Heart right ventricle (tissue), 16 donors: ENCODE measurements at regions not wholly inside any gene's neighbourhood (a gene's known extent, or its start where the extent isn't known, plus 50 kb on each side); places are given as distances from the start of the nearest gene placed in this dataset.

Experiments
- ATAC-seq, 8 donors: fragments of 200-7000 bp; cut with Tn5 transposase; one replicate each; pipeline ENCODE4 v1.9.1; 2020; ENCODE audit warnings: mild to moderate bottlenecking in 8 of 8, moderate library complexity in 8 of 8, moderate number of reproducible peaks in 1 of 8
- DNase-seq, 2 donors: peaks; one replicate each; pipeline ENCODE4 v3.0.0-alpha.2; 2020
- H3K27ac ChIP-seq, 10 donors: fragments of 200-600 bp; sonication (generic) in 2 of 10; one replicate each; pipeline versions ENCODE4 v1.5.0 to v1.8.0; 2020 to 2022; ENCODE audit warnings: mild to moderate bottlenecking in 3 of 10
- H3K27me3 ChIP-seq, 7 donors: fragments of 200-600 bp; one replicate each; pipeline ENCODE4 v1.8.0; 2021 to 2022; ENCODE audit warnings: mild to moderate bottlenecking in 2 of 7
- H3K36me3 ChIP-seq, 9 donors: fragments of 200-600 bp; sonication (generic) in 1 of 9; one replicate each; pipeline versions ENCODE4 v1.5.0 to v1.8.0; 2020 to 2022; ENCODE audit warnings: mild to moderate bottlenecking in 2 of 9
- H3K4me1 ChIP-seq, 9 donors: fragments of 200-600 bp; sonication (generic) in 1 of 9; one replicate each; pipeline versions ENCODE4 v1.5.0 to v1.8.0; 2020 to 2022; ENCODE audit warnings: mild to moderate bottlenecking in 4 of 9
- H3K4me3 ChIP-seq, 10 donors: fragments of 200-600 bp; sonication (generic) in 2 of 10; one replicate each; pipeline versions ENCODE4 v1.5.0 to v1.8.0; 2020 to 2022; ENCODE audit warnings: mild to moderate bottlenecking in 7 of 10, moderate library complexity in 2 of 10
- H3K9me3 ChIP-seq, 11 donors: fragments of 200-600 bp in 10 of 11; sonication (generic) in 2 of 11; one replicate each; pipeline versions ENCODE4 v1.5.0 to v1.8.0; 2013 to 2022; ENCODE audit warnings: mild to moderate bottlenecking in 2 of 11, control low read depth in 1 of 11, moderate library complexity in 1 of 11
- CTCF ChIP-seq, 9 donors: fragments of 200-600 bp; sonication (generic) in 2 of 9; IDR thresholded peaks; one replicate each; pipeline versions ENCODE4 v1.5.0 to v1.8.0; 2021 to 2022; ENCODE audit warnings: antibody characterized with exemption in 9 of 9, mild to moderate bottlenecking in 5 of 9, moderate library complexity in 1 of 9
- WGBS, 2 donors: extraction: QIAGEN DNeasy Blood & Tissue Kit; methylation state at CpG; one replicate each; pipeline ENCODE4 v1.1.7; 2013; ENCODE audit warnings: inconsistent platforms in 1 of 2; 5-methylcytosine and 5-hydroxymethylcytosine counted together
- intact Hi-C, 10 donors: fragments of 100-400 bp; cut with DNase I; formaldehyde crosslinking; loops; one replicate each; pipeline versions ENCODE4 v1.11.1 to v1.14.2; 2022
- donor health status: Arrhythmogenic right ventricular cardiomyopathy.
- donor health status: ischemic (EF 13 %, LVEDD 7.1; RV severe dilation, severe dysfunction).
- donor health status: healthy with polysubstance abuse.
- donor health status: DM: no; HTN: yes; CAD: no.
- donor health status: DM: no; HTN: no; CAD: no.
- donor health status: ischemic (EF 25% LVEDD 6.9; RV normal size, moderate dysfunction).
- donor health status: ischemic (EF 25% LVEDD 5.7; RV mildly dilated, moderate dysfunction).
- donor health status: healthy.
- donor health status: DM: yes; HTN: yes; CAD: no.
- donor health status: Ischemic cardiomyopathy.
- donor health status: ischemic (EF 35%, LVEDD 5.7; RV mildly dilated, moderate dysfunction).
- donor health status: nonischemic (EF 11% LVEDD 7.7; RV severe dilation, severe dysfunction).
- donor health status: DM: yes; HTN: yes; CAD: no.
- donor health status: PGD.
- donor health status: ischemic (EF 29% LVEDD 5.4; RV normal size, mild dysfunction).
- donor health status: nonischemic (EF 23%, LVEDD 6.1; RV moderate dilation, normal function).

- no peak for TF ChIP-seq CTCF (IDR thresholded peaks at IDR 0.05)
- WGBS, 2 donors = 92 to 93% methylated on average over 1 of the region's 1 CpG
Observed at GRCh38 chr5:88940713-88941112, 57.7 kb upstream of the MEF2C start.

GRCh38 chr5:88939300-88939699 lies 56.3 kb upstream of the MEF2C start:
- Histone ChIP-seq H3K9me3 (no peaks in the 10 kb centered on the region), H3K4me1 (peaks cover 0 to 24% (median 0%) of the 10 kb centered on the region in 9 donors), H3K36me3 (no peaks in the 10 kb centered on the region), H3K27me3 (no peaks in the 10 kb centered on the region), H3K4me3 (no peak overlapping the region), H3K27ac (peak overlapping the region in 1 of 10 donors; percentile 45)
- DNase-seq (no peak), ATAC-seq (no peak)
- 95 to 99% methylated on average over 2 of the region's 2 CpGs for WGBS, 2 donors
- no peak for TF ChIP-seq CTCF (IDR thresholded peaks at IDR 0.05)
- intact Hi-C loops = no loop called here

More at GRCh38 chr5:88940713-88941112, 57.7 kb upstream of the MEF2C start:
- H3K4me1 ChIP-seq = peaks cover 0 to 24% (median 0%) of the 10 kb centered on the region in 9 donors
- H3K27me3 ChIP-seq = no peaks in the 10 kb centered on the region
- ATAC-seq (no peak), DNase-seq (no peak)
- no peak overlapping the region for H3K27ac ChIP-seq
- no peak overlapping the region for H3K4me3 ChIP-seq
- no peaks in the 10 kb centered on the region for H3K36me3 ChIP-seq
- no peaks in the 10 kb centered on the region for H3K9me3 ChIP-seq
- intact Hi-C loops = no loop called here

- H3K9me3 ChIP-seq = no peaks in the 10 kb centered on the region
- TF ChIP-seq CTCF (IDR thresholded peaks at IDR 0.05) = no peak
- 78 to 82% methylated on average over 3 of the region's 3 CpGs for WGBS, 2 donors
- ATAC-seq = no peak
- DNase-seq = no peak
- no peaks in the 10 kb centered on the region for H3K36me3 ChIP-seq
- no peak overlapping the region for H3K4me3 ChIP-seq
- peaks cover 0 to 24% (median 0%) of the 10 kb centered on the region in 9 donors for H3K4me1 ChIP-seq
- H3K27me3 ChIP-seq = no peaks in the 10 kb centered on the region
- H3K27ac ChIP-seq = peak overlapping the region in 5 of 10 donors; percentile 6 to 45 (median 18)
- intact Hi-C loops = no loop called here
Observed at GRCh38 chr5:88938488-88938887, 55.5 kb upstream of the MEF2C start.

- Histone ChIP-seq H3K4me1 (peaks cover 0 to 16% (median 0%) of the 10 kb centered on the region in 9 donors), H3K4me3 (no peak overlapping the region), H3K27me3 (no peaks in the 10 kb centered on the region), H3K9me3 (no peaks in the 10 kb centered on the region), H3K27ac (no peak overlapping the region), H3K36me3 (no peaks in the 10 kb centered on the region)
- no peak for TF ChIP-seq CTCF (IDR thresholded peaks at IDR 0.05)
- DNase-seq = no peak
- intact Hi-C loops = no loop called here
- WGBS, 2 donors = 94 to 97% methylated on average over 5 of the region's 5 CpGs
- no peak for ATAC-seq
Observed at GRCh38 chr5:88937406-88937805, 54.4 kb upstream of the MEF2C start.
